Chondrocyte (in vitro differentiated cells): ENCODE measurements at regions not wholly inside any gene's neighbourhood (a gene's known extent, or its start where the extent isn't known, plus 50 kb on each side); places are given as distances from the start of the nearest gene placed in this dataset.

Experiments used
- DNase-seq: peaks from one replicate; pipeline ENCODE4 v3.0.0; 2021; ENCODE audit warnings: mixed read lengths, low spot score
- H3K27ac Mint-ChIP-seq: one replicate; pipeline ENCODE4 v1.8.0; 2021; ENCODE audit warnings: mild to moderate bottlenecking, moderate library complexity, mixed read lengths; ENCODE audit not compliant: unreplicated experiment
- H3K27me3 Mint-ChIP-seq: 2 replicates; pipeline ENCODE4 v1.8.0; 2021; ENCODE audit warnings: low read depth, mixed read lengths
- H3K36me3 Mint-ChIP-seq: 2 replicates; pipeline ENCODE4 v1.8.0; 2021; ENCODE audit warnings: low read depth, mixed read lengths
- H3K4me1 Mint-ChIP-seq: 2 replicates; pipeline ENCODE4 v1.8.0; 2021; ENCODE audit warnings: low read depth, mild to moderate bottlenecking, mixed read lengths
- H3K4me3 Mint-ChIP-seq: one replicate; pipeline ENCODE4 v1.8.0; 2021; ENCODE audit warnings: mild to moderate bottlenecking, moderate library complexity, mixed read lengths; ENCODE audit not compliant: unreplicated experiment
- H3K9me3 Mint-ChIP-seq: 2 replicates; pipeline ENCODE4 v1.8.0; 2021; ENCODE audit warnings: low read depth, mixed read lengths
- CTCF ChIP-seq: fragments of 200-600 bp; sonication (generic); IDR thresholded peaks from 2 replicates; pipeline ENCODE4 v1.5.0; 2021; ENCODE audit warnings: antibody characterized with exemption, mild to moderate bottlenecking, moderate library complexity

- no peaks in the 10 kb centered on the region for H3K27me3 Mint-ChIP-seq
- H3K4me3 Mint-ChIP-seq, result no peak overlapping the region
- H3K4me1 Mint-ChIP-seq, result peaks cover 11% of the 10 kb centered on the region
- H3K27ac Mint-ChIP-seq, result peak overlapping the region; percentile 69
- peaks cover 18% of the 10 kb centered on the region for H3K9me3 Mint-ChIP-seq
- no peak for TF ChIP-seq CTCF
- H3K36me3 Mint-ChIP-seq, result no peaks in the 10 kb centered on the region
- no peak for DNase-seq
Observed at GRCh38 chr4:187321711-187322110, 598.1 kb upstream of the FAT1 start.

- Mint-ChIP-seq H3K4me3 (no peak overlapping the region), H3K27ac (no peak overlapping the region), H3K4me1 (no peaks in the 10 kb centered on the region), H3K27me3 (no peaks in the 10 kb centered on the region), H3K9me3 (no peaks in the 10 kb centered on the region), H3K36me3 (no peaks in the 10 kb centered on the region)
- no peak for DNase-seq
- TF ChIP-seq CTCF, result no peak
Observed at GRCh38 chr4:187332141-187332540, 608.5 kb upstream of the FAT1 start.

GRCh38 chr4:187333151-187333550, 609.5 kb upstream of the FAT1 start:
- Mint-ChIP-seq H3K4me3 (no peak overlapping the region), H3K27me3 (no peaks in the 10 kb centered on the region), H3K27ac (no peak overlapping the region), H3K4me1 (no peaks in the 10 kb centered on the region), H3K36me3 (no peaks in the 10 kb centered on the region), H3K9me3 (no peaks in the 10 kb centered on the region)
- no peak for DNase-seq
- TF ChIP-seq CTCF, result no peak

GRCh38 chr4:187335339-187335738, 611.7 kb upstream of the FAT1 start:
- no peak for DNase-seq
- H3K27ac Mint-ChIP-seq, result no peak overlapping the region
- H3K36me3 Mint-ChIP-seq, result no peaks in the 10 kb centered on the region
- no peak overlapping the region for H3K4me3 Mint-ChIP-seq
- peaks cover 8% of the 10 kb centered on the region for H3K9me3 Mint-ChIP-seq
- no peaks in the 10 kb centered on the region for H3K4me1 Mint-ChIP-seq
- H3K27me3 Mint-ChIP-seq, result no peaks in the 10 kb centered on the region
- no peak for TF ChIP-seq CTCF

- no peaks in the 10 kb centered on the region for H3K27me3 Mint-ChIP-seq
Observed at GRCh38 chr4:187354740-187355139, 631.1 kb upstream of the FAT1 start.

More at GRCh38 chr4:187354740-187355139, 631.1 kb upstream of the FAT1 start:
- no peaks in the 10 kb centered on the region for H3K9me3 Mint-ChIP-seq
- DNase-seq, result no peak
- no peak overlapping the region for H3K4me3 Mint-ChIP-seq
- H3K4me1 Mint-ChIP-seq, result peaks cover 4% of the 10 kb centered on the region
- no peaks in the 10 kb centered on the region for H3K36me3 Mint-ChIP-seq
- no peak for TF ChIP-seq CTCF
- no peak overlapping the region for H3K27ac Mint-ChIP-seq
